K562 (cell line): ENCODE measurements at regions not wholly inside any gene's neighbourhood (a gene's known extent, or its start where the extent isn't known, plus 50 kb on each side); places are given as distances from the start of the nearest gene placed in this dataset.

Source experiments
- CHD4 ChIP-seq: fragments of 200-600 bp; sonication (generic); IDR thresholded peaks from 3 replicates; pipeline ENCODE4 v1.6.1; 2012; ENCODE audit warnings: low read depth, mild to moderate bottlenecking, mixed read lengths, low read length, inconsistent platforms; ENCODE audit not compliant: insufficient read depth, insufficient replicate concordance, poor library complexity, severe bottlenecking
- CHD7 ChIP-seq: fragments of 200-600 bp; sonication (generic); IDR thresholded peaks from one replicate; pipeline ENCODE4 v1.6.1; 2012; ENCODE audit warnings: mild to moderate bottlenecking, low read depth, low read length, inconsistent platforms
- FOXA3 ChIP-seq, 2 experiments: fragments of 450-650 bp in 1 of 2; sonication (generic) in 1 of 2; formaldehyde crosslinking; IDR thresholded peaks in 1 of 2; conservative IDR thresholded peaks in 1 of 2; 2 replicates each; pipeline versions ENCODE4 v1.4.0 to v1.8.0; 2020 to 2022; ENCODE audit warnings: mild to moderate bottlenecking in 2 of 2, missing genetic modification reagents in 1 of 2
- ID3 ChIP-seq, 2 experiments: fragments of 250-450 bp in 1 of 2; fragments of 450-650 bp in 1 of 2; sonication (Bioruptor Pico) in 1 of 2; IDR thresholded peaks; 2 replicates each; pipeline versions ENCODE4 v1.6.1 to v1.8.0; 2016 to 2021; ENCODE audit warnings: mild to moderate bottlenecking in 2 of 2, moderate library complexity in 2 of 2, missing compliant biosample characterization in 1 of 2, missing genetic modification characterization in 1 of 2
- MXI1 ChIP-seq: IDR thresholded peaks from 2 replicates; pipeline ENCODE4 v1.6.1; 2011; ENCODE audit warnings: low read depth, mild to moderate bottlenecking, improper control_type of control experiment, low read length
- MYNN ChIP-seq, 2 experiments: sonication (generic); formaldehyde crosslinking in 1 of 2; IDR thresholded peaks; 2 replicates each; pipeline versions ENCODE4 v1.5.0 to v1.6.1; 2016 to 2020; ENCODE audit warnings: antibody characterized with exemption in 1 of 2, missing genetic modification reagents in 1 of 2
- SREBF1 ChIP-seq: fragments of 150-350 bp; IDR thresholded peaks from 2 replicates; pipeline ENCODE4 v1.6.1; 2014; ENCODE audit warnings: antibody characterized with exemption, low read depth, low read length, borderline replicate concordance
- TCF3 ChIP-seq: sonication (generic); formaldehyde crosslinking; IDR thresholded peaks from 2 replicates; pipeline ENCODE4 v1.4.0; 2020; ENCODE audit warnings: mild to moderate bottlenecking, missing genetic modification reagents
- ZNF511 ChIP-seq: sonication (generic); formaldehyde crosslinking; IDR thresholded peaks from 2 replicates; pipeline ENCODE4 v1.8.0; 2022; ENCODE audit warnings: mild to moderate bottlenecking, missing genetic modification reagents
- ZNF57 ChIP-seq: fragments of 450-650 bp; formaldehyde crosslinking; IDR thresholded peaks from 2 replicates; pipeline ENCODE4 v1.4.0; 2020; ENCODE audit warnings: mild to moderate bottlenecking, moderate library complexity
- ZNF740 ChIP-seq, 3 experiments: fragments of 200-800 bp in 1 of 3; sonication (Bioruptor generic) in 1 of 3; sonication (generic) in 1 of 3; formaldehyde crosslinking in 1 of 3; IDR thresholded peaks; 2 replicates each; pipeline versions ENCODE4 v1.6.1 to v1.8.0; 2016 to 2022; ENCODE audit warnings: mild to moderate bottlenecking in 2 of 3, missing compliant biosample characterization in 2 of 3, missing genetic modification characterization in 2 of 3, missing genetic modification reagents in 1 of 3

GRCh38 chr13:78177306-78177705 is 258.7 kb upstream of the EDNRB start (continued):
- TF ChIP-seq CHD7 (no peak), TCF3 (CRISPR knock-in tag) (no peak), ZNF511 (no peak), FOXA3 (CRISPR knock-in tag; conservative IDR thresholded peaks at IDR 0.05 in 1 of 2, IDR thresholded peaks at IDR 0.05 in 1 of 2) (no peak), ID3 (CRISPR knock-in tag; IDR thresholded peaks at IDR 0.05) (no peak), ID3 (tag; IDR thresholded peaks at IDR 0.05) (no peak), SREBF1 (no peak), CHD4 (no peak), MXI1 (no peak), MYNN (IDR thresholded peaks at IDR 0.05) (no peak), MYNN (CRISPR knock-in tag; IDR thresholded peaks at IDR 0.05) (no peak), ZNF57 (CRISPR knock-in tag) (no peak), ZNF740 (CRISPR knock-in tag; IDR thresholded peaks at IDR 0.05) (no peak), ZNF740 (tag; IDR thresholded peaks at IDR 0.05) (no peak)
